ENCODE measurements at regions not wholly inside any gene's neighbourhood (a gene's known extent, or its start where the extent isn't known, plus 50 kb on each side); places are given as distances from the start of the nearest gene placed in this dataset.

DNA sequence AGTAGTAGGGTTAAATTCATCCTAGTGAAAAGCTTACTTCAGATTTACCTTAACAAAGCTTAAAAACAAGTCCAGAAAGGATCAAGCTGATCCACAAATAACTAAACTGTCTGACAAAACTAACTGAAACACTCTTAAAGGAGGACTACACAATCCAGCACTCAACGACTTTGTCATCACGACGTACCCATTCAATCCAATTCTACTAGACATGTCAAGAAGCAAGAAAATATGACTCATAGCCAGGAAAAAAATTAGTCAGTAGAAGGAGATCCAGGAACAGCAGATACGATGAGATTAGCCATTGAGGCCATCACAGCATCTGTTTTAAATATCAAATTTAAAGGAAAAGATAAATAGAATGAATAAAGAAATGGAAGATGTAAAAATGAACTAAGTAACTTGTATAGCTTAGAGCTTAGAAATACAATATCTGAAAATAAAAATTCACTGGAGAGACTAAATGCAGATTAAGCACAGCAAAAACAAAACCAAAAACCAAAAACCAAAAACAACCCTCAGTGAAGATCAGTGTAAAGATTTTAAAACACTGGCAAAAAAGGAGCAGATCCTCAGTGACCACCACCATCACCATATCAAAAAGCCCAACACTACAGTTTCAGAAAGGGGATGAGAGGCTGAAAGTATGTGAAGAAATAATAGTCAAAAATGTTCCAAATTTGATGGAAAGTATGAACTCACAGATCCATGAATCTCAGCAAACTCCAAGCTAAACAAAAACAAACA is 95.0 kb upstream of the CCND2 start:
- intact Hi-C loops (cut with micrococcal nuclease), result no loop called here

DNA sequence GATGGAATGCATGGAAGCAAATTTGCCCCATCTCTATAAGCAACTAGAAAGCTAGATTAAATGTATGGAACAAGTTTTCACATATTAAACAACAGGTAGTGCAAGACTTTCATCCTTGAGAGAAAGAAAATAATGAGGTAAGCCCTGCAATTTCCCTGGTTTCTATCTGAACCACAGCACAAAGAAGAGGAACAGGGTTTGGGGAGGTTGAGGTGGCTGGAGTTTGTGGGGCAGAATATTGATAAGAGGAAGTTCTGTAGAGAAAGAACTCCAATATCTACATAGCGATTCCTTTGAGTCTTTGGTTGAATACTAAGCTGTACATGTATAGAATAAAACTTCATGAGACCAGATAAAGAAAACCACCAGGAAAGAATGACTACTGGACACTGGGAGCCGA is 96.3 kb upstream of the CCND2 start:
- H4K20me1 ChIP-seq (ENCODE audit: insufficient read depth, low read length), result no peaks in the 10 kb centered on the region
- H3K36me3 Mint-ChIP-seq, result no peaks in the 10 kb centered on the region
- TF ChIP-seq, protein P1, sequence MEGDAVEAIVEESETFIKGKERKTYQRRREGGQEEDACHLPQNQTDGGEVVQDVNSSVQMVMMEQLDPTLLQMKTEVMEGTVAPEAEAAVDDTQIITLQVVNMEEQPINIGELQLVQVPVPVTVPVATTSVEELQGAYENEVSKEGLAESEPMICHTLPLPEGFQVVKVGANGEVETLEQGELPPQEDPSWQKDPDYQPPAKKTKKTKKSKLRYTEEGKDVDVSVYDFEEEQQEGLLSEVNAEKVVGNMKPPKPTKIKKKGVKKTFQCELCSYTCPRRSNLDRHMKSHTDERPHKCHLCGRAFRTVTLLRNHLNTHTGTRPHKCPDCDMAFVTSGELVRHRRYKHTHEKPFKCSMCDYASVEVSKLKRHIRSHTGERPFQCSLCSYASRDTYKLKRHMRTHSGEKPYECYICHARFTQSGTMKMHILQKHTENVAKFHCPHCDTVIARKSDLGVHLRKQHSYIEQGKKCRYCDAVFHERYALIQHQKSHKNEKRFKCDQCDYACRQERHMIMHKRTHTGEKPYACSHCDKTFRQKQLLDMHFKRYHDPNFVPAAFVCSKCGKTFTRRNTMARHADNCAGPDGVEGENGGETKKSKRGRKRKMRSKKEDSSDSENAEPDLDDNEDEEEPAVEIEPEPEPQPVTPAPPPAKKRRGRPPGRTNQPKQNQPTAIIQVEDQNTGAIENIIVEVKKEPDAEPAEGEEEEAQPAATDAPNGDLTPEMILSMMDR (IDR thresholded peaks at IDR 0.05), result no peak
- no peaks in the 10 kb centered on the region for H3K79me2 ChIP-seq (ENCODE audit: insufficient read depth, low read length)
- no peak overlapping the region for H3K27ac ChIP-seq (ENCODE audit: low read depth in 1 of 2, low read length in 2 of 2)
- H3K9ac ChIP-seq (ENCODE audit: insufficient read depth, low read length, poor library complexity, severe bottlenecking), result no peak overlapping the region
- no peak overlapping the region for H3K4me2 ChIP-seq (replicated peaks; ENCODE audit: extremely low read depth, low read length, poor library complexity, severe bottlenecking)
- no CpG with 5 or more reads among the region's 2 CpGs for WGBS (ENCODE audit: insufficient coverage)
- peak; percentile 21 to 35 (median 22) for DNase-seq
- peak overlapping the region in 1 of 7 donors; percentile 26 for H3K27ac Mint-ChIP-seq
- H3K4me1 ChIP-seq (ENCODE audit: control insufficient read depth in 1 of 2, insufficient read depth in 2 of 2, low read length in 2 of 2), result peaks cover 14 to 22% of the 10 kb centered on the region in 2 donors
- H2AFZ ChIP-seq (ENCODE audit: insufficient read depth, low read depth, low read length, poor library complexity, severe bottlenecking), result no peak overlapping the region
- peaks cover 0 to 4% (median 0%) of the 10 kb centered on the region in 3 donors for H3K27me3 Mint-ChIP-seq (ENCODE audit: low read depth in 3 of 3)
- H3K4me3 ChIP-seq (replicated peaks in 1 of 3; ENCODE audit: low read depth in 2 of 3, low read length in 3 of 3), result no peak overlapping the region
- peaks cover 0 to 10% (median 0%) of the 10 kb centered on the region in 7 donors for H3K9me3 Mint-ChIP-seq
- intact Hi-C loops (cut with micrococcal nuclease), result no loop called here
- H3K9me3 ChIP-seq (replicated peaks in 1 of 2; ENCODE audit: control insufficient read depth in 1 of 2, insufficient read depth in 1 of 2, low read length in 2 of 2), result no peaks in the 10 kb centered on the region
- peaks cover 18% of the 10 kb centered on the region for H3K4me1 Mint-ChIP-seq
- H3K36me3 ChIP-seq (replicated peaks in 1 of 2; ENCODE audit: control insufficient read depth in 1 of 2, insufficient read depth in 2 of 2, low read length in 2 of 2), result no peaks in the 10 kb centered on the region
- no peak overlapping the region for H3K4me3 Mint-ChIP-seq
- no peaks in the 10 kb centered on the region for H3K27me3 ChIP-seq (ENCODE audit: control insufficient read depth in 2 of 2, insufficient read depth in 2 of 2, low read length in 2 of 2)

More for the DNA sequence above, 95.0 kb upstream of the CCND2 start:
- no peak overlapping the region for H3K4me3 ChIP-seq (replicated peaks in 1 of 3; ENCODE audit: low read depth in 2 of 3, low read length in 3 of 3)
- peaks cover 18% of the 10 kb centered on the region for H3K4me1 Mint-ChIP-seq
- H3K9me3 Mint-ChIP-seq, result peaks cover 0 to 10% (median 1%) of the 10 kb centered on the region in 7 donors
- no peak overlapping the region for H3K9ac ChIP-seq (ENCODE audit: insufficient read depth, low read length, poor library complexity, severe bottlenecking)
- H3K27ac Mint-ChIP-seq, result peak overlapping the region in 1 of 7 donors; percentile 6
- H3K9me3 ChIP-seq (replicated peaks in 1 of 2; ENCODE audit: control insufficient read depth in 1 of 2, insufficient read depth in 1 of 2, low read length in 2 of 2), result no peaks in the 10 kb centered on the region
- no peak overlapping the region for H2AFZ ChIP-seq (ENCODE audit: insufficient read depth, low read depth, low read length, poor library complexity, severe bottlenecking)
- H4K20me1 ChIP-seq (ENCODE audit: insufficient read depth, low read length), result no peaks in the 10 kb centered on the region
- H3K36me3 Mint-ChIP-seq, result no peaks in the 10 kb centered on the region
- no peak for DNase-seq
- no peaks in the 10 kb centered on the region for H3K79me2 ChIP-seq (ENCODE audit: insufficient read depth, low read length)
- H3K27me3 ChIP-seq (ENCODE audit: control insufficient read depth in 2 of 2, insufficient read depth in 2 of 2, low read length in 2 of 2), result no peaks in the 10 kb centered on the region
- WGBS (ENCODE audit: insufficient coverage), result 100% methylated on average over 3 of the region's 4 CpGs
- TF ChIP-seq, protein P1 (IDR thresholded peaks at IDR 0.05), result no peak
- peaks cover 14 to 22% of the 10 kb centered on the region in 2 donors for H3K4me1 ChIP-seq (ENCODE audit: control insufficient read depth in 1 of 2, insufficient read depth in 2 of 2, low read length in 2 of 2)
- H3K4me3 Mint-ChIP-seq, result no peak overlapping the region
- H3K27ac ChIP-seq (ENCODE audit: low read depth in 1 of 2, low read length in 2 of 2), result no peak overlapping the region
- H3K27me3 Mint-ChIP-seq (ENCODE audit: low read depth in 3 of 3), result peaks cover 0 to 4% (median 0%) of the 10 kb centered on the region in 3 donors
- H3K4me2 ChIP-seq (replicated peaks; ENCODE audit: extremely low read depth, low read length, poor library complexity, severe bottlenecking), result no peak overlapping the region
- no peaks in the 10 kb centered on the region for H3K36me3 ChIP-seq (replicated peaks in 1 of 2; ENCODE audit: control insufficient read depth in 1 of 2, insufficient read depth in 2 of 2, low read length in 2 of 2)
